Trophoblast cell (in vitro differentiated cells and primary cell): ENCODE measurements at regions not wholly inside any gene's neighbourhood (a gene's known extent, or its start where the extent isn't known, plus 50 kb on each side); places are given as distances from the start of the nearest gene placed in this dataset.

Experiments
- DNase-seq, 2 donors: peaks; one replicate each; pipeline ENCODE4 v3.0.0-alpha.2; 2016
- H2AFZ ChIP-seq: 2 replicates; pipeline ENCODE4 v1.6.1; 2013; ENCODE audit warnings: low read length, moderate library complexity, mild to moderate bottlenecking; ENCODE audit not compliant: insufficient read depth, poor library complexity
- H2AK5ac ChIP-seq: 2 replicates; pipeline ENCODE4 v1.6.1; 2013; ENCODE audit warnings: mild to moderate bottlenecking, low read length
- H2BK120ac ChIP-seq: 2 replicates; pipeline ENCODE4 v1.6.1; 2013; ENCODE audit warnings: low read length, mild to moderate bottlenecking, moderate library complexity; ENCODE audit not compliant: insufficient read depth, poor library complexity
- H2BK12ac ChIP-seq: 2 replicates; pipeline ENCODE4 v1.6.1; 2013; ENCODE audit warnings: mild to moderate bottlenecking, low read length, moderate library complexity
- H2BK5ac ChIP-seq: 2 replicates; pipeline ENCODE4 v1.6.1; 2013; ENCODE audit warnings: low read length, low read depth, moderate library complexity, mild to moderate bottlenecking; ENCODE audit not compliant: poor library complexity
- H3K14ac ChIP-seq: 2 replicates; pipeline ENCODE4 v1.6.1; 2013; ENCODE audit warnings: mild to moderate bottlenecking, low read length
- H3K18ac ChIP-seq: 2 replicates; pipeline ENCODE4 v1.6.1; 2013; ENCODE audit warnings: mild to moderate bottlenecking, low read length
- H3K23ac ChIP-seq: 2 replicates; pipeline ENCODE4 v1.6.1; 2013; ENCODE audit warnings: low read length
- H3K27ac ChIP-seq: 2 replicates; pipeline ENCODE4 v1.5.1; 2013; ENCODE audit warnings: low read depth, mild to moderate bottlenecking, inconsistent platforms, low read length, moderate library complexity
- H3K27me3 ChIP-seq: 2 replicates; pipeline ENCODE4 v1.6.1; 2013; ENCODE audit warnings: inconsistent platforms, mild to moderate bottlenecking, low read length, moderate library complexity; ENCODE audit not compliant: insufficient read depth
- H3K36me3 ChIP-seq, 2 experiments: 1 replicate in 1 of 2; 2 replicates in 1 of 2; pipeline ENCODE4 v1.6.1; 2013; ENCODE audit warnings: low read length in 2 of 2, mild to moderate bottlenecking in 2 of 2, moderate library complexity in 1 of 2; ENCODE audit not compliant: insufficient read depth in 2 of 2, control insufficient read depth in 1 of 2
- H3K4ac ChIP-seq: 2 replicates; pipeline ENCODE4 v1.6.1; 2013; ENCODE audit warnings: low read depth, mild to moderate bottlenecking, low read length, moderate library complexity
- H3K4me1 ChIP-seq, 2 experiments: 1 replicate in 1 of 2; 2 replicates in 1 of 2; pipeline ENCODE4 v1.6.1; 2013; ENCODE audit warnings: low read length in 2 of 2, mild to moderate bottlenecking in 2 of 2, moderate library complexity in 1 of 2; ENCODE audit not compliant: insufficient read depth in 2 of 2, control insufficient read depth in 1 of 2
- H3K4me2 ChIP-seq: 2 replicates; pipeline ENCODE4 v1.6.1; 2013; ENCODE audit warnings: inconsistent platforms, mild to moderate bottlenecking, low read length, moderate library complexity
- H3K4me3 ChIP-seq: 2 replicates; pipeline ENCODE4 v1.5.1; 2013; ENCODE audit warnings: mild to moderate bottlenecking, low read depth, low read length, inconsistent platforms
- H3K79me1 ChIP-seq: one replicate; pipeline ENCODE4 v1.6.1; 2013; ENCODE audit warnings: low read length
- H3K79me2 ChIP-seq: 2 replicates; pipeline ENCODE4 v1.6.1; 2013; ENCODE audit warnings: low read length, mild to moderate bottlenecking; ENCODE audit not compliant: control insufficient read depth, insufficient read depth, poor library complexity
- H3K9ac ChIP-seq: 2 replicates; pipeline ENCODE4 v1.6.1; 2013; ENCODE audit warnings: mild to moderate bottlenecking, low read length
- H3K9me3 ChIP-seq: 2 replicates; pipeline ENCODE4 v1.6.1; 2013; ENCODE audit warnings: low read depth, mild to moderate bottlenecking, control low read depth, inconsistent platforms, low read length; ENCODE audit not compliant: insufficient read depth
- H4K12ac ChIP-seq: 2 replicates; pipeline ENCODE4 v1.6.1; 2013; ENCODE audit warnings: low read depth, mild to moderate bottlenecking, low read length, moderate library complexity
- H4K8ac ChIP-seq: 2 replicates; pipeline ENCODE4 v1.6.1; 2013; ENCODE audit warnings: low read depth, mild to moderate bottlenecking, low read length, moderate library complexity
- H4K91ac ChIP-seq: one replicate; pipeline ENCODE4 v1.6.1; 2013; ENCODE audit warnings: low read depth, mild to moderate bottlenecking, low read length, moderate library complexity
- WGBS: extraction: QIAGEN DNeasy Blood & Tissue Kit; methylation state at CpG from one replicate; pipeline ENCODE4 v1.1.7; 2013; ENCODE audit warnings: missing lambda C conversion rate; ENCODE audit not compliant: insufficient read length, insufficient coverage; ENCODE audit errors: extremely low coverage; 5-methylcytosine and 5-hydroxymethylcytosine counted together

- no CpG with 5 or more reads among the region's 7 CpGs for WGBS
- Histone ChIP-seq H4K8ac (no peak overlapping the region), H3K79me1 (no peaks in the 10 kb centered on the region), H3K4me1 (peaks cover 16 to 32% of the 10 kb centered on the region in 2 experiments), H3K4me2 (no peak overlapping the region), H2BK12ac (no peak overlapping the region), H3K4ac (no peak overlapping the region), H2AK5ac (no peak overlapping the region), H3K27ac (no peak overlapping the region), H2BK120ac (no peak overlapping the region), H4K91ac (no peak overlapping the region), H3K27me3 (no peaks in the 10 kb centered on the region), H3K36me3 (no peaks in the 10 kb centered on the region), H3K14ac (no peak overlapping the region), H3K79me2 (no peaks in the 10 kb centered on the region), H3K9ac (no peak overlapping the region), H3K4me3 (no peak overlapping the region), H4K12ac (no peak overlapping the region), H2AFZ (no peak overlapping the region), H3K23ac (no peak overlapping the region), H3K9me3 (no peaks in the 10 kb centered on the region), H2BK5ac (no peak overlapping the region), H3K18ac (peak overlapping the region; percentile 2)
- DNase-seq: no peak
These were observed 88.8 kb upstream of the ZMIZ1 start for GRCh38 chr10:78979938-78980337.

GRCh38 chr10:78980354-78980753, 88.4 kb upstream of the ZMIZ1 start:
- Histone ChIP-seq H3K9me3 (no peaks in the 10 kb centered on the region), H4K12ac (no peak overlapping the region), H3K4ac (no peak overlapping the region), H3K14ac (no peak overlapping the region), H2BK5ac (no peak overlapping the region), H3K79me1 (no peaks in the 10 kb centered on the region), H4K8ac (no peak overlapping the region), H3K27me3 (no peaks in the 10 kb centered on the region), H3K4me2 (no peak overlapping the region), H3K23ac (no peak overlapping the region), H3K79me2 (no peaks in the 10 kb centered on the region), H3K4me3 (no peak overlapping the region), H3K4me1 (peaks cover 16 to 32% of the 10 kb centered on the region in 2 experiments), H3K9ac (no peak overlapping the region), H3K27ac (no peak overlapping the region), H3K18ac (peak overlapping the region; percentile 2), H4K91ac (no peak overlapping the region), H2BK120ac (no peak overlapping the region), H2AFZ (no peak overlapping the region), H2BK12ac (no peak overlapping the region), H2AK5ac (no peak overlapping the region), H3K36me3 (no peaks in the 10 kb centered on the region)
- no peak for DNase-seq
- no CpG with 5 or more reads among the region's 9 CpGs for WGBS

- no peaks in the 10 kb centered on the region for H3K79me1 ChIP-seq
- no peak overlapping the region for H4K91ac ChIP-seq
- H3K9ac ChIP-seq: no peak overlapping the region
- H3K14ac ChIP-seq: no peak overlapping the region
- no peak overlapping the region for H2AK5ac ChIP-seq
- peaks cover 17 to 35% of the 10 kb centered on the region in 2 experiments for H3K4me1 ChIP-seq
- no peak overlapping the region for H2AFZ ChIP-seq
- DNase-seq: no peak
- no peak overlapping the region for H3K4me3 ChIP-seq
- no CpG with 5 or more reads among the region's 5 CpGs for WGBS
- H3K27me3 ChIP-seq: no peaks in the 10 kb centered on the region
- H4K12ac ChIP-seq: no peak overlapping the region
- H3K23ac ChIP-seq: no peak overlapping the region
- H3K9me3 ChIP-seq: no peaks in the 10 kb centered on the region
- no peak overlapping the region for H3K4me2 ChIP-seq
- no peak overlapping the region for H3K27ac ChIP-seq
- H3K36me3 ChIP-seq: no peaks in the 10 kb centered on the region
- H3K79me2 ChIP-seq: no peaks in the 10 kb centered on the region
- no peak overlapping the region for H2BK5ac ChIP-seq
- no peak overlapping the region for H4K8ac ChIP-seq
- H3K4ac ChIP-seq: no peak overlapping the region
- no peak overlapping the region for H2BK12ac ChIP-seq
- H2BK120ac ChIP-seq: no peak overlapping the region
- H3K18ac ChIP-seq: no peak overlapping the region
These were observed 88.0 kb upstream of the ZMIZ1 start for GRCh38 chr10:78980815-78981214.

GRCh38 chr10:78981257-78981969, 87.4 kb upstream of the ZMIZ1 start:
- no peak overlapping the region for H3K4me2 ChIP-seq
- no peaks in the 10 kb centered on the region for H3K79me1 ChIP-seq
- DNase-seq: no peak
- no peak overlapping the region for H3K18ac ChIP-seq
- H3K9me3 ChIP-seq: no peaks in the 10 kb centered on the region
- no peak overlapping the region for H4K8ac ChIP-seq
- H3K79me2 ChIP-seq: no peaks in the 10 kb centered on the region
- H3K4me1 ChIP-seq: peaks cover 22 to 38% of the 10 kb centered on the region in 2 experiments
- H3K14ac ChIP-seq: no peak overlapping the region
- no peak overlapping the region for H4K91ac ChIP-seq
- H3K23ac ChIP-seq: no peak overlapping the region
- H2AK5ac ChIP-seq: no peak overlapping the region
- H2BK5ac ChIP-seq: no peak overlapping the region
- no peak overlapping the region for H2AFZ ChIP-seq
- H3K4ac ChIP-seq: no peak overlapping the region
- no CpG with 5 or more reads among the region's 6 CpGs for WGBS
- H3K36me3 ChIP-seq: no peaks in the 10 kb centered on the region
- no peak overlapping the region for H2BK120ac ChIP-seq
- no peak overlapping the region for H2BK12ac ChIP-seq
- no peaks in the 10 kb centered on the region for H3K27me3 ChIP-seq
- H3K9ac ChIP-seq: no peak overlapping the region
- H3K27ac ChIP-seq: no peak overlapping the region
- no peak overlapping the region for H3K4me3 ChIP-seq
- H4K12ac ChIP-seq: no peak overlapping the region
